ENCODE measurements at regions not wholly inside any gene's neighbourhood (a gene's known extent, or its start where the extent isn't known, plus 50 kb on each side); places are given as distances from the start of the nearest gene placed in this dataset.

DNA sequence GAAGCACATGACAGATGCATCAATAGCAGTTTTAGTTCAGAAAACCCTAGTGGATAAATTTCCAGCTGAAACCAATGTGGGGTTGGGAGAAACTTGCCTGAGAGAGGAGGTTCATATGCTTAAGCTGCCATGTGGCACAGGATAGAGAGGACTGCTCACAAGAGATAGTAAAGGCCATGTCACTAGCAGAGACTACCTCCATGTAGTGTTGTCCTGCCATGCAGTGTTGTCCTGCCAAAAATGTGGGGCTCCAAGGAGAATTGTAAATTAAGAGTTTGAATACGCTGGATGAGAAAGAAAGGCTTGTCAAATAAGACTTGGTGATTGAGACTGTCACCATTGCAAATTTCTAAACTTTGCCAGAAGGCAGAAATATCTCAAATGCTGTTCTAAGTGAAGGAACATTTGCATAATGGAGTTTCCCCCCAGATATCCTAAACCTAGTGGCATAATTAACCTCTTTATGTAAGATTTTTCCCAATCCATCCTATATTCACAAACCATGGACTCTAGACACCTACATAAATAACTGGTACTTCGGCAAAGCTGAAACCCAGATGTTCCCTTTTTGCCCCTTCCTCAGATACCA lies 938.3 kb upstream of the ALCAM start:
- Histone ChIP-seq H3K27ac (replicated peaks) (no peak overlapping the region), H3K27me3 (ENCODE audit: insufficient read depth, poor library complexity, severe bottlenecking) (no peaks in the 10 kb centered on the region), H3K4me3 (replicated peaks; ENCODE audit: insufficient read depth, low read length) (no peak overlapping the region)
- TF ChIP-seq POLR2AphosphoS5 (IDR thresholded peaks at IDR 0.05; ENCODE audit: low read depth) (no peak), GABPA (IDR thresholded peaks at IDR 0.05; ENCODE audit: low read depth) (no peak), SPI1 (IDR thresholded peaks at IDR 0.05; ENCODE audit: borderline replicate concordance, low read depth) (no peak)
- DNase-seq (ENCODE audit: low read depth in 1 of 2, low spot score in 1 of 2) = no peak

DNA sequence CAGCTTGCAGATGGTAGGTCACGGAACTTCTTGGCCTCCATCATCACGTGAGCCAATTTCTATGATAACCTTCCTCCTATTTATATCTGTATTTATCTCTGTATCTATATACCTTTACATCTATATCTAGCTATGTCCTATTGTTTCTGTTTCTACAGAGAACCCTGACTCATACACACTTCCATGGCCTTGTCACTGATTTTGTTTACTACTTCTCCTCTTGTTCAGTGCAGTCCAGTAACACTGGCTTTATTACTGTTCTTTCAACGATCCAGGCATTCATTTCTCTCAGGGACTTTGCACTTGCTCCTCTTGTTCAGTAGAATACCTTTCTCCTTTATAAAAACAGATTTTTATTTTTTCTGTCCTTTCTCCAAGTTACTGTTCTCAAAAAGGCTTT lies 937.0 kb upstream of the ALCAM start:
- H3K4me3 ChIP-seq (replicated peaks; ENCODE audit: insufficient read depth, low read length) = no peak overlapping the region
- no peaks in the 10 kb centered on the region for H3K27me3 ChIP-seq (ENCODE audit: insufficient read depth, poor library complexity, severe bottlenecking)
- no peak for DNase-seq (ENCODE audit: low read depth in 1 of 2, low spot score in 1 of 2)
- TF ChIP-seq, protein P1, sequence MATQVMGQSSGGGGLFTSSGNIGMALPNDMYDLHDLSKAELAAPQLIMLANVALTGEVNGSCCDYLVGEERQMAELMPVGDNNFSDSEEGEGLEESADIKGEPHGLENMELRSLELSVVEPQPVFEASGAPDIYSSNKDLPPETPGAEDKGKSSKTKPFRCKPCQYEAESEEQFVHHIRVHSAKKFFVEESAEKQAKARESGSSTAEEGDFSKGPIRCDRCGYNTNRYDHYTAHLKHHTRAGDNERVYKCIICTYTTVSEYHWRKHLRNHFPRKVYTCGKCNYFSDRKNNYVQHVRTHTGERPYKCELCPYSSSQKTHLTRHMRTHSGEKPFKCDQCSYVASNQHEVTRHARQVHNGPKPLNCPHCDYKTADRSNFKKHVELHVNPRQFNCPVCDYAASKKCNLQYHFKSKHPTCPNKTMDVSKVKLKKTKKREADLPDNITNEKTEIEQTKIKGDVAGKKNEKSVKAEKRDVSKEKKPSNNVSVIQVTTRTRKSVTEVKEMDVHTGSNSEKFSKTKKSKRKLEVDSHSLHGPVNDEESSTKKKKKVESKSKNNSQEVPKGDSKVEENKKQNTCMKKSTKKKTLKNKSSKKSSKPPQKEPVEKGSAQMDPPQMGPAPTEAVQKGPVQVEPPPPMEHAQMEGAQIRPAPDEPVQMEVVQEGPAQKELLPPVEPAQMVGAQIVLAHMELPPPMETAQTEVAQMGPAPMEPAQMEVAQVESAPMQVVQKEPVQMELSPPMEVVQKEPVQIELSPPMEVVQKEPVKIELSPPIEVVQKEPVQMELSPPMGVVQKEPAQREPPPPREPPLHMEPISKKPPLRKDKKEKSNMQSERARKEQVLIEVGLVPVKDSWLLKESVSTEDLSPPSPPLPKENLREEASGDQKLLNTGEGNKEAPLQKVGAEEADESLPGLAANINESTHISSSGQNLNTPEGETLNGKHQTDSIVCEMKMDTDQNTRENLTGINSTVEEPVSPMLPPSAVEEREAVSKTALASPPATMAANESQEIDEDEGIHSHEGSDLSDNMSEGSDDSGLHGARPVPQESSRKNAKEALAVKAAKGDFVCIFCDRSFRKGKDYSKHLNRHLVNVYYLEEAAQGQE (IDR thresholded peaks at IDR 0.05; ENCODE audit: insufficient replicate concordance, low read depth) = no peak
- TF ChIP-seq, protein P2, sequence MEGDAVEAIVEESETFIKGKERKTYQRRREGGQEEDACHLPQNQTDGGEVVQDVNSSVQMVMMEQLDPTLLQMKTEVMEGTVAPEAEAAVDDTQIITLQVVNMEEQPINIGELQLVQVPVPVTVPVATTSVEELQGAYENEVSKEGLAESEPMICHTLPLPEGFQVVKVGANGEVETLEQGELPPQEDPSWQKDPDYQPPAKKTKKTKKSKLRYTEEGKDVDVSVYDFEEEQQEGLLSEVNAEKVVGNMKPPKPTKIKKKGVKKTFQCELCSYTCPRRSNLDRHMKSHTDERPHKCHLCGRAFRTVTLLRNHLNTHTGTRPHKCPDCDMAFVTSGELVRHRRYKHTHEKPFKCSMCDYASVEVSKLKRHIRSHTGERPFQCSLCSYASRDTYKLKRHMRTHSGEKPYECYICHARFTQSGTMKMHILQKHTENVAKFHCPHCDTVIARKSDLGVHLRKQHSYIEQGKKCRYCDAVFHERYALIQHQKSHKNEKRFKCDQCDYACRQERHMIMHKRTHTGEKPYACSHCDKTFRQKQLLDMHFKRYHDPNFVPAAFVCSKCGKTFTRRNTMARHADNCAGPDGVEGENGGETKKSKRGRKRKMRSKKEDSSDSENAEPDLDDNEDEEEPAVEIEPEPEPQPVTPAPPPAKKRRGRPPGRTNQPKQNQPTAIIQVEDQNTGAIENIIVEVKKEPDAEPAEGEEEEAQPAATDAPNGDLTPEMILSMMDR (IDR thresholded peaks at IDR 0.05; ENCODE audit: insufficient read depth, low read length) = no peak
- TF ChIP-seq GABPA (IDR thresholded peaks at IDR 0.05; ENCODE audit: low read depth) = no peak
- TF ChIP-seq POLR2AphosphoS5 (IDR thresholded peaks at IDR 0.05; ENCODE audit: low read depth) = no peak
- TF ChIP-seq SPI1 (IDR thresholded peaks at IDR 0.05; ENCODE audit: borderline replicate concordance, low read depth) = no peak
- no peak overlapping the region for H3K27ac ChIP-seq (replicated peaks)

DNA sequence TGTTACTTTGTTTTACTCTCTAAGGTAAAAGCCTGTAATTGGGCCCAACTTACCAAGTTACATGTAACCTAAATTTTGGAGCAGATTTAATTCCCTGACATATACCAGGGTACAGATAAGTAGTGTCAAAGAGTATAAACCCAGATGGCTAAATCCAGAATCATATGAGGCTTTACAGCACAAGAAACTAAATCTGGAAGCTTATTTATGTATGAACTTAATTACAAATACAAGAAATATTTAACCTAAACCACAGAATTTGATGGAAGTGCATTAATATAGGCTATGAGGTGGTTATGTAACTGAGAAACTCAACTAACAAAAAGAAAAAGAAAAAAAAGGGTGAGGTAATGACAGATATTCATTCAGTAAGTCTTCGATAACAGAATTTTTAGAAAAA lies 930.2 kb upstream of the ALCAM start:
- Histone ChIP-seq H3K4me3 (replicated peaks; ENCODE audit: insufficient read depth, low read length) (no peak overlapping the region), H3K27ac (replicated peaks) (no peak overlapping the region), H3K27me3 (ENCODE audit: insufficient read depth, poor library complexity, severe bottlenecking) (no peaks in the 10 kb centered on the region)
- TF ChIP-seq, protein P1 (IDR thresholded peaks at IDR 0.05; ENCODE audit: insufficient replicate concordance, low read depth) = no peak
- TF ChIP-seq POLR2AphosphoS5 (IDR thresholded peaks at IDR 0.05; ENCODE audit: low read depth) (no peak), GABPA (IDR thresholded peaks at IDR 0.05; ENCODE audit: low read depth) (no peak), SPI1 (IDR thresholded peaks at IDR 0.05; ENCODE audit: borderline replicate concordance, low read depth) (no peak)
- TF ChIP-seq, protein P2 (IDR thresholded peaks at IDR 0.05; ENCODE audit: insufficient read depth, low read length) = no peak
- no peak for DNase-seq (ENCODE audit: low read depth in 1 of 2, low spot score in 1 of 2)

DNA sequence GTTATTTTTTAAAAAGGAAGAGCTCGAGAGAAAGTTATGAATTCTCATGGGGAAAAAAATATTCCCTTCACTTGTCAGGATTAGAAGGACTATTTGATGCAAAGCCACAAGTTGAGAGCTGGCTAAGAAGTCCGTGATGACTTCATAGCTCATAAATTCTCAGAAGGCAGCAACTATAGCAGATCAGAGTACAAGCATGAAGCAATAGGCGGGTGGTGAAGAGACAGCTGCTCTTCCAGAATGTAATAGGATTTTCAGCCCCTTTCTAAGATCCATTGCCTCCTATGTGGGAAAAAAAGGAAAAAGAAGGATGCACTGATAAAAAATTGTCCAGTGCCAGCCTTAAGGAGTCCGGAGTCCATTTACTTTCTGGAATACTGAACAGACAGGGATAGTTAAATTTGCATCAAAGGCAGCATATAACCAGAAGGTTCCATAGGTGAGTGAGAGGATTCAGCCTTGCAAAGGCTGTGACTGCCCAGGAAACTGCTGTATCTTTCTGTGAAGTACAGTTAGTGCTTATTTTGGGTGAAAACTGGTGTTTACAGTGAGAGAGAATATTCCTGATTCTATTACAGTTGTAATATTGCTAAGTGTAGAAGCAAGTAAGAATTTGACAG lies 929.5 kb upstream of the ALCAM start:
- Histone ChIP-seq H3K27me3 (ENCODE audit: insufficient read depth, poor library complexity, severe bottlenecking) (no peaks in the 10 kb centered on the region), H3K27ac (replicated peaks) (no peak overlapping the region), H3K4me3 (replicated peaks; ENCODE audit: insufficient read depth, low read length) (no peak overlapping the region)
- no peak for DNase-seq (ENCODE audit: low read depth in 1 of 2, low spot score in 1 of 2)
- TF ChIP-seq, protein P2 (IDR thresholded peaks at IDR 0.05; ENCODE audit: insufficient read depth, low read length) = no peak
- TF ChIP-seq SPI1 (IDR thresholded peaks at IDR 0.05; ENCODE audit: borderline replicate concordance, low read depth) (no peak), POLR2AphosphoS5 (IDR thresholded peaks at IDR 0.05; ENCODE audit: low read depth) (no peak), GABPA (IDR thresholded peaks at IDR 0.05; ENCODE audit: low read depth) (no peak)
- TF ChIP-seq, protein P1 (IDR thresholded peaks at IDR 0.05; ENCODE audit: insufficient replicate concordance, low read depth) = no peak

All from HL-60 (cell line).